Stimulated activated CD4-positive, alpha-beta T cell treated with anti-CD3 and anti-CD28 coated beads, Interleukin-4, amount 100 ng/mL, for 24 hours (primary cell): ENCODE measurements at regions not wholly inside any gene's neighbourhood (a gene's known extent, or its start where the extent isn't known, plus 50 kb on each side); places are given as distances from the start of the nearest gene placed in this dataset.
"Not testable (repeated sequence)": the region's sequence is repeated elsewhere in the genome, so short reads cannot be mapped to it uniquely, and the experiment has no call there.

Source experiments
- DNase-seq: peaks from one replicate; pipeline ENCODE4 v3.0.0-alpha.2; 2020

GRCh38 chr11:35046681-35047080 is 92.3 kb upstream of the CD44 start:
- DNase-seq = no peak

- no peak for DNase-seq
These were observed 91.8 kb upstream of the CD44 start for GRCh38 chr11:35047179-35047578.

GRCh38 chr11:35047769-35048168 is 91.2 kb upstream of the CD44 start:
- no peak for DNase-seq

- not testable (repeated sequence) for DNase-seq
These were observed 90.6 kb upstream of the CD44 start for GRCh38 chr11:35048346-35048745.

- DNase-seq = no peak
These were observed 89.0 kb upstream of the CD44 start for GRCh38 chr11:35049859-35050531.

GRCh38 chr11:35050541-35050995 is 88.4 kb upstream of the CD44 start:
- no peak for DNase-seq

GRCh38 chr11:35056391-35057093 is 82.4 kb upstream of the CD44 start:
- no peak for DNase-seq

- no peak for DNase-seq
These were observed 80.9 kb upstream of the CD44 start for GRCh38 chr11:35057926-35058668.

- no peak for DNase-seq
These were observed 80.1 kb upstream of the CD44 start for GRCh38 chr11:35058669-35059434.

GRCh38 chr11:35061516-35062440 is 77.2 kb upstream of the CD44 start:
- no peak for DNase-seq

GRCh38 chr11:35063488-35063931 is 75.5 kb upstream of the CD44 start:
- DNase-seq = no peak

GRCh38 chr11:35064114-35064800 is 74.7 kb upstream of the CD44 start:
- no peak for DNase-seq

- DNase-seq = no peak
These were observed 73.4 kb upstream of the CD44 start for GRCh38 chr11:35065566-35065965.

- no peak for DNase-seq
These were observed 72.9 kb upstream of the CD44 start for GRCh38 chr11:35066030-35066429.

GRCh38 chr11:35066783-35067423 is 72.1 kb upstream of the CD44 start:
- peak; percentile 59 for DNase-seq

GRCh38 chr11:35071722-35072121 is 67.2 kb upstream of the CD44 start:
- DNase-seq = no peak

- DNase-seq = peak; percentile 55
These were observed 65.1 kb upstream of the CD44 start for GRCh38 chr11:35073691-35074419.

GRCh38 chr11:35076201-35077100 is 62.5 kb upstream of the CD44 start:
- DNase-seq = no peak
